IPS-15b (cell line): ENCODE measurements at regions not wholly inside any gene's neighbourhood (a gene's known extent, or its start where the extent isn't known, plus 50 kb on each side); places are given as distances from the start of the nearest gene placed in this dataset.

Source experiments
- H3K27me3 ChIP-seq: one replicate; pipeline ENCODE4 v1.6.1; 2013; ENCODE audit warnings: low read length; ENCODE audit not compliant: control insufficient read depth, insufficient read depth
- H3K36me3 ChIP-seq: one replicate; pipeline ENCODE4 v1.6.1; 2013; ENCODE audit warnings: low read length; ENCODE audit not compliant: control insufficient read depth, insufficient read depth
- H3K4me1 ChIP-seq: one replicate; pipeline ENCODE4 v1.6.1; 2013; ENCODE audit warnings: mild to moderate bottlenecking, low read length; ENCODE audit not compliant: control insufficient read depth, insufficient read depth
- H3K4me3 ChIP-seq: one replicate; pipeline ENCODE4 v1.5.1; 2013; ENCODE audit warnings: low read depth, low read length
- H3K9ac ChIP-seq: one replicate; pipeline ENCODE4 v1.6.1; 2013; ENCODE audit warnings: low read depth, mild to moderate bottlenecking, low read length
- H3K9me3 ChIP-seq: one replicate; pipeline ENCODE4 v1.6.1; 2013; ENCODE audit warnings: mild to moderate bottlenecking, low read length; ENCODE audit not compliant: control insufficient read depth, insufficient read depth

DNA sequence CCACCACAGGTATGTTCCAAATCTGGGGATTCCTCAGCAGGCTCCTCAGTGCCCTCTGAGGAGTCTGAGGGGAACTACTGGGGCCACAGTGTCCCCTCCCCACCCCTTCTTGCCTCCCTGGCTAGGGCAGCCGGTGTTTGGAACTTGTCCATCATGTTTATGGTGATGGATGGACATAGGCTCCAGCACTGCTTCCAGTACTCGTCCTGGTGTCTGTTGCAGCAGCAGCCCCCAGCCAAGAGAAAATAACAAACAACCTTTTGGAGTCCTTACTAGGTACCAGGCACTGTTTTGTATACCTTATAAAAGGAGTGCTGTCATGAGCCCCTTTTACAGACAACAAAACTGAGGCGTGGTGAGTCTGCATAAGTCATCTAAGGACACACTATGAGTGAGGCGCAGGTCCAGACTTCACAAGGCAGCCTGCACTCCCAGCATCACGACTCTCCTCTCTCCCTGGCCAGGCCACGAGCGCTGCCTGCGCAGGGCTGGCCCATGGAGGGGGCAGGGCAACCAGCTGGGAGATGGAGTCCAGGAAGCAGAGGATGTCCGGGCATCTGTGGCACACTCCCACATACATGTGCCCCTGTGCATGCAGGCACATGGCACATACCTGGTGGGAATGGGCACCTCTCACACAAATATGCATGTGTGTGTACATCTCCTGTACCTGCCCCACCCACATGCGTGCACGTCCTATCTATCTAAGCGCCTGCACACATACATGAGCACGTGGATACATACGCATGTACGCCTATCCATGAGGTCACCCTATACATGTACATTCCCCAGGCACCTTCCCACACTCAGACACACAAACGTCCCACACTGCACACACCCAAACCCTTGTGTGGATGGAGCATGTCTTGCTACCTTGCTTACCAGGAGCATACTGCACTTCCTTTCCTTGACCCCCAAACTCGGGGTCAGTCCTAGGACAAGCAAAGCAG is 152.7 kb downstream of the VEGFA start:
- H3K4me3 ChIP-seq: no peak overlapping the region
- no peak overlapping the region for H3K9ac ChIP-seq
- no peaks in the 10 kb centered on the region for H3K9me3 ChIP-seq
- H3K36me3 ChIP-seq: no peaks in the 10 kb centered on the region
- H3K27me3 ChIP-seq: no peaks in the 10 kb centered on the region
- H3K4me1 ChIP-seq: no peaks in the 10 kb centered on the region

DNA sequence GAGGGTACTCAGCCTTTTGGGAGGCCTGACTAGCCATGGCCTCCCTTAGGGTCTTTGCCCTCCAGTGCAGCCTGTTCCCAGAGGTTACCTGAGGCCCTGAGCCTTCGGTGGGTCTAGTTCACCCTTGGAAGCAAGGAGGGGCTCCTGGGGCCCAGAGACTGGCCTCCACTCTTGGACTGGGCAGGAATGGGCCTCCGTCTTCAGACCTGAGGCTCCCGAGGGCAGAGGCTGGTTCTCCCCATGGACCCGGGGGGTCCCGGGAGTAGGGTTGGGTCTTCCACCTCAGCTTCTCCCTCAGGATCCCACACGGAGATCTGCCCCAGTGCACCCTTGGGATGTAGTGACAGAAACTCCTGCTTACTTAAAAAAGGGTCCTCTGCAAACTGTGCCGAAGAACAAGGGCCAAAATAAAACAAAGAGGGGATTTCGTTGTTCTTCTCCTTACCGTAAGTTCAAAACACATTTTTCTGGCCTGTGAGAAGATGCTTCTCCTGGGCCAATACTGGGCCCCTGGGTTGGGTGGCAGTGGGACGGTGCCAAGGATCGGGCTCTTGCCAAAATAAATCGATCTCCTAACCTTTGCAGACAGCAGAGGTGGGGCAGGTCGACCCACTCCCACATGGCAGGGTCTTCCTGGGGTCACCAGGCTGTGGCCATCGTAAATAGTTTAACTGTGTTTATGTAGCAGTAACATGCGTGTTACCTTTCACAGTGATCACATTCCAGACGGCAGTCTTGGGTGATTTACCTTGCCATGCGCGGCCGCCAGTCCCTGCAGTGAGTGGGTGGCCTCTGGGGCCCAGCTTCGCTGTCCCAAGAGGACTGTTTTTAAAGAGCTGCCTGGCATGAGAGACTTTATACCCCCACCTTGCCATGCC is 151.8 kb downstream of the VEGFA start:
- no peaks in the 10 kb centered on the region for H3K4me1 ChIP-seq
- no peak overlapping the region for H3K4me3 ChIP-seq
- H3K9me3 ChIP-seq: no peaks in the 10 kb centered on the region
- no peak overlapping the region for H3K9ac ChIP-seq
- H3K36me3 ChIP-seq: no peaks in the 10 kb centered on the region
- no peaks in the 10 kb centered on the region for H3K27me3 ChIP-seq

DNA sequence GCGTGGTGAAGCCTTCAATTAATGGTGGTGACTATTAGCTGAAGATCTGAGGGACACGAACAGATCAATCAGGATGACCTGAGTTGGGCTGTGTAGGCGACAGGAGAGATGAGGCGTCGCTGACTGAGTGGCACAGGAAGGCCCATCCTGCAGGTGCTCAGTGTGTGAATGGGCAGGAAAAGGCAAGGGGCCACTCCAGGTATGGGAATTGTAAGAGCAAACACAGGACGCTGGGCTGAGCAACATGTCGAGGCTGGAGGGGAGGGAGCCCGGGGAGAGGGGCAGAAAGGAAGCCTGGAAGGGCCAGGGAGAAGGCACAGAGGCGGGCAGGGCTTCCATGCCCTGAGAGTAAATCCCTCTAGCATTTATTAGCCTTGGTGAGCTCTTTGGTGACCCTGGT is 151.0 kb downstream of the VEGFA start:
- H3K4me3 ChIP-seq: no peak overlapping the region
- no peaks in the 10 kb centered on the region for H3K36me3 ChIP-seq
- H3K9ac ChIP-seq: no peak overlapping the region
- H3K27me3 ChIP-seq: no peaks in the 10 kb centered on the region
- H3K4me1 ChIP-seq: no peaks in the 10 kb centered on the region
- no peaks in the 10 kb centered on the region for H3K9me3 ChIP-seq

DNA sequence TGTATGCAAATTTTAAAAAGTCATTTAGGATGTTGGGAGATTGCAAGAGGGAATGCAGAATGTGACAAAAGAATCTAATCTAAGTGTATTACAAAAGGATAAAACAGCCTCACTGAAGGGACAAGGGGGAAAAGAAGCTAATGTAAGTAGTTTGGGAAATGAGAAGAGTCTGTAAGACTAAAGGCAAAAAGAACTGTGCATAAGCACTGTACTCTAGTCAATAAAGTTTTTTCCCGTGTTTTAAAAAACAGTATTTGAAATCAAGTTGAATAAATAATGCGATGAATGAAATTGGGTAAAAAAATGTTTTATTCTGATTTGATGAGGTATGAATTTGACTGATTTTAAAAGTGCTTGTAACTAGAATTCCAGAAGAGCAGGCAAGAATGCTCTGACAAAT is 149.8 kb downstream of the VEGFA start:
- Histone ChIP-seq H3K27me3 (no peaks in the 10 kb centered on the region), H3K9me3 (no peaks in the 10 kb centered on the region), H3K36me3 (no peaks in the 10 kb centered on the region), H3K4me1 (no peaks in the 10 kb centered on the region), H3K9ac (no peak overlapping the region), H3K4me3 (no peak overlapping the region)

DNA sequence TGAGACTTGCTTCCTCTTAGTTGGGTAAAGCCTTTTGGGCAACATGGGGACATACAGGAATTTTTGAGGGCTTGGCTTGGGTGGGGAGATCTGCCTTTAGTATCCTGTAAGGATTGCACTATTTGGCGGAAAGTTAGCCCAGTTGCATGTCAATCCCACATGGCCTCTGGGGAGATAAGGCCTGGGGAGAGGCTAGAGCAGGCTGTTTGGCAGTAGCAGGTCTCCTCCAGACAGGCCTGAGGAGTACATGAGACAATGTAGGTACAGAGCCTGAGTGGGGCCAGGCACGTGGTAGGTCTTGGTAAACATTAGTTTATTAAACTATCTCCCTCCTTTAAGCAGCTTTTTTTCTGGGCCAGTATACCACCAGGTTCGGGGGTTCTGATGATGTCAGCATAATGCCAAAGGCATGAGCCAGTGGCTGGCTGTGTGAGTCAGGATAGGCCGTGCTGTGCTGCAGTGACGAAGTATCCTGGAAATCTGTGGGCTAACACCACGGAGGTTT is 147.9 kb downstream of the VEGFA start:
- Histone ChIP-seq H3K4me1 (no peaks in the 10 kb centered on the region), H3K4me3 (no peak overlapping the region), H3K9ac (no peak overlapping the region), H3K27me3 (no peaks in the 10 kb centered on the region), H3K36me3 (no peaks in the 10 kb centered on the region), H3K9me3 (no peaks in the 10 kb centered on the region)

DNA sequence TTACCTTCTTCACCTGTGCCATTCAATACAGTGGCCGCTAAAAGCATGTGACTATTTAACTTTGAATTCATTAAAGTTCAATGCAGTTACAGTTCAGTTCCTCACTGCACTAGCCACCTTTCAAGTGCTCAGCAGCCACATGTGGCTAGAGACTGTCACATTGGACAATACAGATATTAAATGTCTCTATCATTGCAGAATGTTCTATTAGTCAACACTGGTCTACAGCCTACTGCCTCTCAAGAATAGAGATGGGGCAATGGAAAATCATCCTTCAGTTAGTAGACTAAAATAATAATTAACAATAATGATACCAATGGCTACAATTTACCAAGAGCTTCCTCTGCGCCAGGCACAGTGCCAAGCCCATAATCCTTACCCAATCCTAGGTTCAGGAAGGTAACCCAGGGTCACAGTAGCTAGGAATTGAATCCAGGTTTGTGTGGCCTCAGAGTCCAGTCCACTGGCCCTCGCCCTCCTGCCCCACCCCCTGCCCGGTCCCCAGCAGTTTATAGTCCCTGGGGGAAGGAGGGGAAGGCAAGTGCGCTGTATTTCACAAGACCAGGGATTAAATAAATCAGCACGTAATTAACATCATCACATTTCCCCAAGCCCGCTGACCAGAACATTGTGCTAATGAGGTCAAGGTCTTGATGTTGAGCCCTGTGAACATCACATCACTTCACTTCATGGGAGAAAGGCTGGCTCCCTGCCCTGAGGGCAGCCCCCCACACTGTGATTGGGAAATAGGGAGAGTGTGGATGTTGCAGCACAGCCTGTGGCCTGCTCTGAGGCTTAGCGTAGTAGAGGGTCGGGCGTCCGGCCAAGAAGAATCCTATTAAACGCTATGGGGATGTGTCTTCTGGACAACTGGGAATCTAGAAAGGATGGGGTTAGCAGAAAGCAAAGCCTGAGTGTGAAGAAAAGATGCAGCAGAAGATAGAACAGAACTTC is 147.2 kb downstream of the VEGFA start:
- no peak overlapping the region for H3K9ac ChIP-seq
- H3K4me3 ChIP-seq: no peak overlapping the region
- no peaks in the 10 kb centered on the region for H3K27me3 ChIP-seq
- no peaks in the 10 kb centered on the region for H3K36me3 ChIP-seq
- H3K9me3 ChIP-seq: no peaks in the 10 kb centered on the region
- no peaks in the 10 kb centered on the region for H3K4me1 ChIP-seq

DNA sequence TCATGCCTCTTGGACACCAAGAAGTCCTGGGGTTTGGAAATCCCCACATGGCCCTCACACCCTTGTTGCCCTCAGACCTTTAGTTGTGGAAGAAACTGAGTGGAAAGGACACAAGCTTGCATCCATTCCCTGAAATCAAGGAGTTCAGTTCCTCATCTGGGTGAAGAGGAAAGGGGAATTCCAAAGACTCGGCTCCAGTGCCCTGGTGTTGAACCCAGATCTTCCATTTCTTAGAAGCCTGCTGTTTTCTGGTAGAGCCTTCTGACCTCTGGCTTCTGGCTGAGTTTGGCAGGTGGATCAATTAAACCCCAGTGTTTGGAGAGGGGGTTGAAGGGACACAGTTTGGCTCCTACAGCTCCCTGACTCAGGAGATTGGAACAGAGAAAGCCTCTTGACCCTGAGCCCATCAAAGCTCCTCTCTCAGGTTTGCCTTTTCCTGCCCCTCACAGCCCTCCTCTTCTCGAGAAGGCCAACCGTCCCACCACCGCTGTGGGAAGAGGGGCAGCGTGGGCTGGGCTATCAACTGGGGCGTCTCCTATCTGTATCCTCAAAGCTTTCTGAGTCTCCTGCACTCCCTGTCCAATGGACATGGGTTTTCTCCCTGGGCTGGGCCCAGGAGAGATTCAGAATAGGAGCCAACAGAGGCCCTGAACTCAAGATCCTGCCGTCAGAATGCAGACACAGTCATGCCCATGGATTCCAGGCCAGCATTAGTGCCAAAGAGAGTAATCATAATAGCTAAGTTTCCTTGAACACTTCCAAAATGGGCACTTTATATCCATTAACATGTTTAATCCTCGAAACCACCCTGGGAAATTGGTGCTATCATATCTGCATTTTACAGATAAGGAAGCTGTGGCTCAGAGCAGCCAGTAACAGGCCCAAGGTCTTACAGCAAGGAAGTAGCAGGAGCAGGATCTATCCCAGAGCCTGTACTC is 146.2 kb downstream of the VEGFA start:
- Histone ChIP-seq H3K9me3 (no peaks in the 10 kb centered on the region), H3K9ac (no peak overlapping the region), H3K27me3 (no peaks in the 10 kb centered on the region), H3K4me1 (peaks cover under 1% of the 10 kb centered on the region), H3K36me3 (no peaks in the 10 kb centered on the region), H3K4me3 (no peak overlapping the region)

DNA sequence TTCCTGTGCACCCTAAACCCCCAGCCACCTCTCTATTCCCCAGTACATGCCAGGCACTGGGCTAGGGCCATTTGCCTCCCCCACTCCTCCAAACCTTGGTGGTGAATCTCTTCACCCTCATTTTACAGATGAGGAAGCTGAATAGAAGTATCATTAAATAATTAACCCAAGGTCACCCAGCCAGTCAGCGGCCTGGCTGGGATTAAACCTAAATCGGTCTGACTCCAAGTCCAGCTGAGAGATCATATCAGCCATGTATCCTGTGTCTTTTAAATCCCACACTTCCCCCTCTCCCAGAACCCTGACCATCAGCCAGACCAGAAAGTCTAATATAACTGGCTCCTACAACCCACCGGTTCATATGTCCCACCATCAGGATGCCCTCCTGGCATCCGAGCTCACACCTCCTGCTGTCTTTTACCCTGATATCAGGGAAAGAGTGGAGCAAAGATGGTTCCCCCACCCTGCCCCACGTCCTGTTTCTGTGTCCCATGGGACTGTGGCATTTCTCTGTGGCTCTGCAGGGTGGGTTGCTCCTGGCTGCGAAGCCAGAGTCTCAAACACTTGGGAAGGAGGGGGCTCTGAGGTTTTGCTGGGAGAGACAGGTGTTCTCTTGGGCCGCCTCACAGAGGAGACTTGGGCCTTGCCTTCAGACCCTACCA is 145.3 kb downstream of the VEGFA start:
- Histone ChIP-seq H3K4me1 (peaks cover 4% of the 10 kb centered on the region), H3K4me3 (no peak overlapping the region), H3K9me3 (no peaks in the 10 kb centered on the region), H3K27me3 (no peaks in the 10 kb centered on the region), H3K9ac (no peak overlapping the region), H3K36me3 (no peaks in the 10 kb centered on the region)

DNA sequence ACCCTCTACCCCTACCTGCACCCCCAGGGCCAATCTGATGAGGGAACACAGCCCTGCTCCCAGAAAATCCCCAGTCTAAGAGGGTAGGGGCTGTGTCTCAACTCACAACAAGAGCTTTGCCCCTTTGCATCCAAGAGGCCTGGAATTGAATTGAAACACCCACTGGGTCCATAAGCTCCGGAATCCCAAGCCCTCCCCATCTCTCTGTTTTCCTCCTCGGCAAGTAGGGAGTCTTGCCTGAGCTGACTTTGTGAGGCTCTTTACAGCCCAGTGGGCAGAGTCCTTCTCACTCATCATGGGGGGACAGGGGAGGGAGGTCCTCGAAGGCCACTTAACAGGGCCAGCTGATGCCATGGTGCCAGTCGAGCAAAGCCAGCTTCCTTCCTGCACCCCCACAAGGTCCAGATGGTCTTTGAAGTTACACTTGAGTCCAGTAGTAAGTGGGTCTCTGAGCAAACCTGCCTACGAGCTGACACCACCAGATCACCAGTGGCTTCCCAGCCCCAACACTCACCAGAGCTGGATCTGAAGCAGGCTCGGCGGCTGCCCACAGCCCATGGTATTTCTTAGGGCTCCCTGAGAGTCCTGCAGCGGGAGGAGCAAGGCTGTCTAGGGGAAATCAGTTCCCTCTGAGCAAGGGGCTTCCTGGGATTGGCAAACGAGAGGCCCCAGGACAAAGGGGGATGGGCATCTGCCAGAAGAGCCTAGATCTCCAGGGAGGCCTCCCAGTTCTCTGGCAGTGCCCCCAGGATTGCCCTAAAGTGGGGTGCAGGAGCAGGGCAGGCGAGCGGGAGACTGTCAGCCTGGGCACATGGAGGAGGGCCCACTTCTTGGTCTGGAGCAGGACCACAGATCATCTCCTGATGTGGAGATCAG is 144.5 kb downstream of the VEGFA start:
- Histone ChIP-seq H3K9me3 (no peaks in the 10 kb centered on the region), H3K9ac (no peak overlapping the region), H3K4me1 (peaks cover 4% of the 10 kb centered on the region), H3K27me3 (no peaks in the 10 kb centered on the region), H3K4me3 (no peak overlapping the region), H3K36me3 (no peaks in the 10 kb centered on the region)
